ENCODE measurements at regions not wholly inside any gene's neighbourhood (a gene's known extent, or its start where the extent isn't known, plus 50 kb on each side); places are given as distances from the start of the nearest gene placed in this dataset.

- H3K4me3 ChIP-seq, result no peak overlapping the region
- H3K4me1 ChIP-seq, result peaks cover 17% of the 10 kb centered on the region
- TF ChIP-seq EP300 (IDR thresholded peaks at IDR 0.05), result no peak
- no peak for TF ChIP-seq POLR2A (IDR thresholded peaks at IDR 0.05)
- TF ChIP-seq CTCF (IDR thresholded peaks at IDR 0.05), result no peak
- no peak for TF ChIP-seq POLR2AphosphoS5 (IDR thresholded peaks at IDR 0.05)
- H3K9me3 ChIP-seq, result no peaks in the 10 kb centered on the region
- no peak overlapping the region for H3K27ac ChIP-seq
- DNase-seq (ENCODE audit: low spot score in 2 of 2), result no peak
- 82% methylated on average over 7 of the region's 7 CpGs for WGBS
- H3K27me3 ChIP-seq, result no peaks in the 10 kb centered on the region
- H3K36me3 ChIP-seq, result no peaks in the 10 kb centered on the region
Measured at GRCh38 chr3:146306656-146307455, 56.0 kb upstream of the PLSCR4 start.

- H3K4me3 ChIP-seq, result no peak overlapping the region
- WGBS, result 80% methylated on average over 1 of the region's 1 CpG
- no peaks in the 10 kb centered on the region for H3K27me3 ChIP-seq
- no peaks in the 10 kb centered on the region for H3K36me3 ChIP-seq
- no peaks in the 10 kb centered on the region for H3K9me3 ChIP-seq
- no peak for TF ChIP-seq POLR2AphosphoS5 (IDR thresholded peaks at IDR 0.05)
- TF ChIP-seq POLR2A (IDR thresholded peaks at IDR 0.05), result no peak
- TF ChIP-seq EP300 (IDR thresholded peaks at IDR 0.05), result no peak
- no peak for TF ChIP-seq CTCF (IDR thresholded peaks at IDR 0.05)
- no peak overlapping the region for H3K27ac ChIP-seq
- no peak for DNase-seq (ENCODE audit: low spot score in 2 of 2)
- H3K4me1 ChIP-seq, result peaks cover 17% of the 10 kb centered on the region
Measured at GRCh38 chr3:146305808-146306423, 55.0 kb upstream of the PLSCR4 start.

GRCh38 chr3:146300768-146301167, 49.9 kb upstream of the PLSCR4 start:
- Histone ChIP-seq H3K4me1 (peaks cover 10% of the 10 kb centered on the region), H3K4me3 (no peak overlapping the region), H3K9me3 (no peaks in the 10 kb centered on the region), H3K27ac (no peak overlapping the region), H3K27me3 (no peaks in the 10 kb centered on the region), H3K36me3 (no peaks in the 10 kb centered on the region)
- no peak for DNase-seq (ENCODE audit: low spot score in 2 of 2)
- TF ChIP-seq POLR2A (IDR thresholded peaks at IDR 0.05), result no peak
- no peak for TF ChIP-seq POLR2AphosphoS5 (IDR thresholded peaks at IDR 0.05)
- no peak for TF ChIP-seq CTCF (IDR thresholded peaks at IDR 0.05)
- no peak for TF ChIP-seq EP300 (IDR thresholded peaks at IDR 0.05)
- 90% methylated on average over 1 of the region's 1 CpG for WGBS
